Activated gamma-delta T cell treated with Interleukin-2 at 50 U/mL for 16 hours (primary cell): ENCODE measurements at regions not wholly inside any gene's neighbourhood (a gene's known extent, or its start where the extent isn't known, plus 50 kb on each side); places are given as distances from the start of the nearest gene placed in this dataset.
A peak's percentile ranks its signal among the peaks of the same experiment; 100 is the strongest.

Source experiments
- DNase-seq: peaks from one replicate; pipeline ENCODE4 v3.0.0-alpha.2; 2020

GRCh38 chr5:38207343-38207742, 51.0 kb upstream of the EGFLAM start:
- no peak for DNase-seq

- DNase-seq = no peak
Observed at GRCh38 chr5:38202741-38203140, 55.6 kb upstream of the EGFLAM start.

- no peak for DNase-seq
Observed at GRCh38 chr5:38200872-38201557, 57.3 kb upstream of the EGFLAM start.

- DNase-seq = no peak
Observed at GRCh38 chr5:38197118-38197517, 61.2 kb upstream of the EGFLAM start.

- DNase-seq = peak; percentile 32
Observed at GRCh38 chr5:38193015-38193581, 65.3 kb upstream of the EGFLAM start.

GRCh38 chr5:38191693-38192092, 66.7 kb upstream of the EGFLAM start:
- DNase-seq = no peak

- no peak for DNase-seq
Observed at GRCh38 chr5:38190111-38190510, 68.2 kb upstream of the EGFLAM start.

GRCh38 chr5:38189081-38189504, 69.3 kb upstream of the EGFLAM start:
- DNase-seq = no peak

GRCh38 chr5:38188591-38188990, 69.8 kb upstream of the EGFLAM start:
- no peak for DNase-seq

GRCh38 chr5:38187532-38187931, 70.8 kb upstream of the EGFLAM start:
- DNase-seq = no peak

- DNase-seq = no peak
Observed at GRCh38 chr5:38184627-38185026, 73.7 kb upstream of the EGFLAM start.

- DNase-seq = no peak
Observed at GRCh38 chr5:38182991-38183390, 75.4 kb upstream of the EGFLAM start.

GRCh38 chr5:38168029-38168428, 90.3 kb upstream of the EGFLAM start:
- no peak for DNase-seq

GRCh38 chr5:38167562-38167996, 90.8 kb upstream of the EGFLAM start:
- DNase-seq = no peak

GRCh38 chr5:38166832-38167231, 91.5 kb upstream of the EGFLAM start:
- no peak for DNase-seq

GRCh38 chr5:38165435-38165834, 92.9 kb upstream of the EGFLAM start:
- no peak for DNase-seq

GRCh38 chr5:38164776-38165399, 93.5 kb upstream of the EGFLAM start:
- no peak for DNase-seq

- DNase-seq = no peak
Observed at GRCh38 chr5:38163636-38164237, 94.6 kb upstream of the EGFLAM start.

GRCh38 chr5:38162625-38163024, 95.7 kb upstream of the EGFLAM start:
- DNase-seq = no peak

GRCh38 chr5:38157024-38157423, 101.3 kb upstream of the EGFLAM start:
- DNase-seq = no peak

- DNase-seq = no peak
Observed at GRCh38 chr5:38154615-38155204, 103.6 kb upstream of the EGFLAM start.

- no peak for DNase-seq
Observed at GRCh38 chr5:38151878-38152277, 106.5 kb upstream of the EGFLAM start.

- no peak for DNase-seq
Observed at GRCh38 chr5:38149815-38150195, 108.6 kb upstream of the EGFLAM start.
